HG02884 (cell line): ENCODE measurements at regions not wholly inside any gene's neighbourhood (a gene's known extent, or its start where the extent isn't known, plus 50 kb on each side); places are given as distances from the start of the nearest gene placed in this dataset.
A peak's percentile ranks its signal among the peaks of the same experiment; 100 is the strongest.
"Not testable (repeated sequence)": the region's sequence is repeated elsewhere in the genome, so short reads cannot be mapped to it uniquely, and the experiment has no call there.

Source experiments
- ATAC-seq: cut with Tn5 transposase; IDR thresholded peaks from one replicate; pipeline ENCODE4 v1.9.1; 2021; ENCODE audit warnings: mild to moderate bottlenecking, moderate library complexity; ENCODE audit not compliant: unreplicated experiment

- peak; percentile 86 for ATAC-seq
Observed at GRCh38 chr7:10412422-10413019, 561.2 kb upstream of the PHF14 start.

DNA sequence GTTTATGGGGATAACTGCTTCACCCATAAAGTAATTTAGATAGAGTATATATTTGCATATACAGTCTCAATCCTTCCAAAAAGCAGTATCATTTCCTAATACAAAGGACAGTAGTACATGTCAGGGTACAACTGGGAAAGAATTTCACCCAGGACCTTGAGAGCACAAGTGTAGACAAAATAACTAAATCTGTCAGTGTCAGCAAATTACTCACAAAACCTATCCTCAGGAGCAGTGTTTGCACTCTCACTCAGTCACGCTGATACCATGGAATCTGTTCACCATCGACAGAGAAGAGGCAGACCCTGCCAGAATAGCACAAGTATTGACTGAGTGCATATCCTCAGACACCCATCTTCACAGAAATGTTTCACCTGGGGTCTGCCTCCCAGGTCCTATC, 554.7 kb upstream of the PHF14 start:
- no peak for ATAC-seq

GRCh38 chr7:10429031-10429430, 544.6 kb upstream of the PHF14 start:
- no peak for ATAC-seq

DNA sequence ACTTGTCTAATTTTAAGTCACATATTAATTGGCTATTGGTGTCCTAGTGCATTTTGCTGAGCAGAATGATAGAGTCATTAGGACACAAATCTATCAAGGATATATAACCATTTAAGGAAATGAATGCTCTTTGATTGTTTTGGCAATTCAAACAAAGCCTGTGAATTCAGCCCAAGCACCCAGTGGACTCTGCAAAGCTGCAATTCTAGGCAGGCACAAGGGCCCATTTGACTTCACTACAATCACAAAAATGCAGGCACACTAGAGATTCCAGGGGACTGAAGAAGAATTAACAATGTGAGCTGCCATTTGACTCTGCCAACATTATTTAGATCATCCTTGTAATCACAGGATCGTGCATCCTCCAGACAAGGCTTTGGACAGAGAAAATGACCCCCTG, 544.2 kb upstream of the PHF14 start:
- ATAC-seq: no peak

DNA sequence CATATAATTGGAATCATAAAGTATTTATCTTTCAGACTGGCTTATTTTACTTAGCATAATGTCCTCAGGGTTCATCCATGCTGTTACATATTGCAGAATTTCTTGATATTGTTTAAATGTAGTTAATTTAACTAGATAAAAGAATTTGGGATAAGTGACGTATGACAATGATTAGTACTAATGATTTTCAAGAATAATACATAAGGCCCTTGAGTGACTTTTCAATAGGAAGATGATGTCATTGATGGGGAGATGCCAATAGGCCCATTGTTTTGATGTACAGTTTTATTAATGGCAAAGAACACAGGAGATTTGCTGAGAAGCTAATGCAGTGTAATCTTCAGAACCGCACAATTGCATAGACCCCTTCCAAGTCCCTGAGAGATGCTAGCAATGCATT, 537.4 kb upstream of the PHF14 start:
- no peak for ATAC-seq

- ATAC-seq: no peak
Observed at GRCh38 chr7:10439027-10439426, 534.6 kb upstream of the PHF14 start.

DNA sequence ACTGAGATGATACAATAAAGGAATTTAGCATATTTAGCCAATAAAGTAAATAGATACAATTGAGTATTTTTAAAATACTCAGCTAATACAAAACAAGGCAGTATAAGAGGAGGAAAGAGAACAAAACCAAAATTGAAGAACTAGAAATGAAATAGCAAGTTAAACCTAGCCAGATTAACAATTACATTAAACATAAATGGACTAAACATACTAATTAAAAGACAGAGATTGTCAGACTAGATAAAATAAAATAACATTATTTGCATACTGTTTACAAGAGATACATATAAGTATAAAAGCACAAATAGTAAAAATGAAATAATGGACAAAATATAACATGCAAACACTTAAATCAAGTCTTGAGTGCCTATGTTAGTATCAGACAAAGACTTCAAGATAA, 517.7 kb upstream of the PHF14 start:
- no peak for ATAC-seq

DNA sequence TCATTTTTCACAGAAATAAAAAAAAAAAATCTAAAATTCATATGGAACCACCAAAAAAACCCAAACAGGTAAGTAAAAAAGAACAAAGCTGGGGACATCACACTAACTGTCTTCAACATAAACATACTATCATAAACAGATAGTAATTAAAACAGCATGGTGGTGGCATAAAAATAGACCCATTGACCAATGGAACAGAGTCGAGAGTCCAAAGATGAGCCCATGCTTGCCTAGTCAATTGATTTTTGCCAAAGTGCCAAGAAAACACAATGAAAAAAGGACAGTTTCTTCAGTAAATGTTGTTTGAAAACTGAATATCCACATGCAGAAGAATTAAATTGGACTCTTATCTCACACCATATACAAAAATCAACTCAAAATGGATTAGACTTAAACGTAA, 513.2 kb upstream of the PHF14 start:
- no peak for ATAC-seq

- ATAC-seq: no peak
Observed at GRCh38 chr7:10463701-10464100, 510.0 kb upstream of the PHF14 start.

DNA sequence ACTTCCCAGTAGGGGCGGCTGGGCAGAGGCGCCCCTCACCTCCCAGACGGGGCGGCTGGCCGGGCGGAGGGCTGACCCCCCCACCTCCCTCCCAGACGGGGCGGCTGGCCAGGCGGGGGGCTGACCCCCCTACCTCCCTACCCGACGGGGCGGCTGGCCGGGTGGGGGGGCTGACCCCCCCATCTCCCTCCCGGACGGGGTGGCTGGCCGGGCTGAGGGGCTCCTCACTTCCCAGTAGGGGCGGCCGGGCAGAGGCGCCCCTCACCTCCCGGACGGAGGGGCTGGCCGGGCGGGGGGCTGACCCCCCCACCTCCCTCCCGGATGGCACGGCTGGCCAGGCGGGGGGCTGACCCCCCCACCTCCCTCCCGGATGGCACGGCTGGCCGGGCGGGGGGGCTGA, 508.1 kb upstream of the PHF14 start:
- ATAC-seq: not testable (repeated sequence)

DNA sequence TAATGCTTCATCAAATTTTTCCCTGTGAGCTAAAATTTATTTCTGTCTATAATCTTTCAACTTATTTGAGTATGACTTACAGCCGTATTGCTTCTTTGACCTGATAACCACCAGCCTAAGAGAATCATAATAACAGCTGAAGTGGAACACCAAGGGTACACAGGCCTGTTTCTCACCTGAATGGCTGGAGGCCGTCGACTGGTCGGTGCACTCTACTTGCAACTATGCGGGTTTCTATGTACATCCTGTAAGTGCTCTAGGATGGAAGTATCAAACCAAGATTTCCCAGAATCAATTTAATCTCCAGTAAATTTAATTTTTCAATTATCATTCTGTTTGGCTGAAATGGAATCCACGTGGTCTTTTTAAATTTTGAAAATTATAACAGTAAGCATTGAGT, 504.8 kb upstream of the PHF14 start:
- no peak for ATAC-seq

GRCh38 chr7:10469476-10469875, 504.2 kb upstream of the PHF14 start:
- no peak for ATAC-seq

DNA sequence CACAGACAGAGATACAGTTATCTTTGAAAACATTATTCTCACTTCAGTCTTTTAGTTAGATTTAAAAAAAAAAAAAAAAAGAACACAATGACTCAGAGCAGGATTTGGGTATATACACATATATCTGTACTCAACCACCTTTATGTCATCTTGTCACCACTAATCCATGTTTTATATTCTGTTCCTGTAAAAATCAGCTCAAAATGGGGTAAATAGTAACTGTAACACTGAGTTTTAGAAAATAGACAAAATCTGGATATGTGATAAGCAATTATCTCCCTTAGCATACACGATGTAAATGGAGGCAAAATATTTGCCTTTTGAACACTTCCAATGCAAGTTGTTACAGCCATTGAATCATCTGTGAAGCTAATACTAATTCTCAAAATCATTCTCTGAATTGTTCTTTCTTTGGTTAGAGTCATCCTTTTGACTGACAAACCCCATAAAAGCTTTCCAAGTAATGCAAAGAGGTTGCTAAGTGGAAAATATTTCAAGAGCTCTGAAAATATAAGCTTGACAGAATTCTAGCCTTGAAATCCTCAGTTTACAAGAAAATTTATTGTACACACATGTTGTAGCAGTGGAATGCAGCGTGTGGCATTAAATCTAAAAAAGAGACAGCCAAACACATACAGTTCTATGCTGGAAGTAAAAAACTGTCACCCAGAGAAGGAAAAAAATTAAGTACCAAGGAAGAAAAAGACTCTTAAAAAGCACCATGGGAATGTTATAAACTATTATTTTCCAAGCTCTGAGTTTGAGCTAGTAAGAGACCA, 502.2 kb upstream of the PHF14 start:
- no peak for ATAC-seq

- no peak for ATAC-seq
Observed at GRCh38 chr7:10472115-10472514, 501.6 kb upstream of the PHF14 start.

- ATAC-seq: no peak
Observed at GRCh38 chr7:10473569-10473968, 500.1 kb upstream of the PHF14 start.

DNA sequence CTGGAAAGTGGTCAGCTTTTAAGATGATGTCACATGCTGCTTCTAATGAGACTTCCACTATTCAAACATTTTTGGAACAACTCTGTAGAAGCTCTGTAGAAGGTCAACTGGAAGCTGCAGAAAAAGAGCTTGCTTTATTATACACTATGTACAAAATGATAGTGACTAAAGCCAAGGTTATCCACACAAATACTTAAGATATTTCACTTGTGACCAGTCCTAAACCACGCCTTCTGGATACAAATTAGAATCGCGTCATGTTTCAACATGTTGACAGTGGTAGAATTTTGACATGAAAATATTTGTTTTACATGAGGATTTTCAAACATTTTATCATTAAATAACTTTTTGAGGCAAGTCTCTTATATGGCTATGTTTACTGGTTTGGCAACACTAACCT, 499.6 kb upstream of the PHF14 start:
- no peak for ATAC-seq

DNA sequence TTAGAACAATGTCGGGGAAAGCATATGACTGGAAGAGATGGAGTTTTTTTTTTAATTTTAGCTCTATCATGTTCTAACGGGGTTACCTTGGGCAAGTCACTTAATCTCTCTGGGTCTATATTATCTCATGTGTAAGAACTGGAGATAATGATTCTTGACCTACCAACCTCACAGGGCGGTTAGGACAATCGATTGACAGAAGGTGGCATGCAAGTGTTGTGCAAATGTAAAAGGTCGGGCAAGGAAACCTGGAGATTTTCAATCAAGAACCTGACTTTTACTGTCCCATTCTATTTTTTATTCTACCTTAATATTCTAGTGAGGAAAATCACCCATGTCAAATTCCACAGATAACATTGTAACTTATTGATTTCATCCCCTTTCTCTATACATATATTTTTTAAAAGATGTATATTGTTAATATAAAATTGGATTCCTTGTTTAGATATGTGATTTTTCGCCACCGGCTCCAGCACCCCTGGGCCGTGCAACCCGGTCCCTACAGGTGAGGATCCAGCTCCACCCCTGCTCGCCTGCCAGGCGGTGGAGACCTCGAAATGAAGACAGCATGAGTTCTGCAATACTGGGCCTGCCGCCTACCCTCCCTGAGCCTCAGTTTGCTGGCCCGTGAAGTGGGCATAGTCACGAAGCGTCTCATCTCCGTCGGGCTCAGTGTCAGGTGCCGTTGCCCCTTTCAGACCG, 497.6 kb upstream of the PHF14 start:
- ATAC-seq: no peak

DNA sequence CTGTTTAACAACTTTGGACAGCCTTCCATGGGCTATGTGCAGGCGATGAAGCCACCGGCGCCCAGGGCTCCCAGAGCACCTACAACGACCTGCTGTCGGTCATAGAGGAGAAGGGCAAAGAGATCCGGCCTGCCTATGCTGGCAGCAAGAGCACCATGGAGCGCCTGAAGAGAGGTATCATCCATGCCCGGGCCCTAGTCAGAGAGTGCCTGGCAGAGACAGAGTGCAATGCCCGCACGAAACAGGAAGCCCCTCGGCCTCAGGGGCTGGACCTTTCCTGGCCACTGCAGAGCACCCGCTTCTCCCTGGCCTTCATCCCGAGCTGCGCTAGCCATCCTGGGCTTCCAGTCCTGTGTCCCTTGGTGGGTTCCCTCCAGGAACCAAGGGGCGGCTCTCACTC, 497.0 kb upstream of the PHF14 start:
- no peak for ATAC-seq

- no peak for ATAC-seq
Observed at GRCh38 chr7:10483671-10484070, 490.0 kb upstream of the PHF14 start.

DNA sequence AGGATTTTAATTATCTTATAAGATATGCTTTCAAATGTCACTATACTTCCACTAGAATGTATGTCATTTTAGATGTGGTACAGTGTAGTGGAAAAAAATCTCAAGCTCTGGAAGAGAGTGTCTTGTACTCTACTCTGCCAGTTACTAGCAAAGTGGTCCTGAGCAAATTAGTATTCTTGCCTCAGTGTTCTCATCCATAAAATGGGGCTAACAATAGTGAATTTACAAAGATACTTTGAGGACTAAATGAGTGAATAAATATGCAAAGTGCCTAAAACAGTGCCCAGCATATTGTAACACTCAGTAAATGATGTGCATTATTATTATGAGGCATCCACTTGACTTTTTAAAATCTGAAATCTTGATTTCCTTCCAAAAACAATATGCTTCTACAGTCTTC, 488.9 kb upstream of the PHF14 start:
- ATAC-seq: no peak

GRCh38 chr7:10501206-10501884, 472.3 kb upstream of the PHF14 start:
- ATAC-seq: not testable (repeated sequence)

- ATAC-seq: no peak
Observed at GRCh38 chr7:10507032-10507431, 466.6 kb upstream of the PHF14 start.
